Esophagus muscularis mucosa (tissue), 4 donors: ENCODE measurements at regions not wholly inside any gene's neighbourhood (a gene's known extent, or its start where the extent isn't known, plus 50 kb on each side); places are given as distances from the start of the nearest gene placed in this dataset.

Experiments used
- DNase-seq: peaks from one replicate; pipeline ENCODE4 v3.0.0-alpha.2; 2017; ENCODE audit errors: extremely low spot score
- H3K27ac ChIP-seq, 4 donors: fragments of 200-600 bp; sonication (generic); replicated peaks in 1 of 4; 1 replicate in 3 of 4; 2 replicates in 1 of 4; pipeline ENCODE4 v1.5.1; 2016 to 2019; ENCODE audit warnings: mild to moderate bottlenecking in 1 of 4
- H3K27me3 ChIP-seq, 4 donors: fragments of 200-600 bp; sonication (generic); one replicate each; pipeline versions ENCODE4 v1.5.1 to v1.6.0; 2016 to 2019
- H3K36me3 ChIP-seq, 4 donors: fragments of 200-600 bp; sonication (generic); one replicate each; pipeline ENCODE4 v1.5.1; 2016 to 2019
- H3K4me1 ChIP-seq, 4 donors: fragments of 200-600 bp; sonication (generic); one replicate each; pipeline ENCODE4 v1.5.1; 2016 to 2019
- H3K4me3 ChIP-seq, 4 donors: fragments of 200-600 bp; sonication (generic); 1 replicate in 2 of 4; 2 replicates in 2 of 4; pipeline ENCODE4 v1.5.1; 2016 to 2019; ENCODE audit warnings: mild to moderate bottlenecking in 4 of 4, moderate library complexity in 1 of 4
- H3K9me3 ChIP-seq, 4 donors: fragments of 200-600 bp; sonication (generic); 1 replicate in 3 of 4; 2 replicates in 1 of 4; pipeline ENCODE4 v1.5.1; 2016 to 2019
- EP300 ChIP-seq: sonication (generic); formaldehyde crosslinking; IDR thresholded peaks from one replicate; pipeline ENCODE4 v1.6.1; 2017; ENCODE audit warnings: antibody characterized with exemption
- POLR2A ChIP-seq: fragments of 450-650 bp; IDR thresholded peaks from one replicate; pipeline ENCODE4 v1.6.1; 2017; ENCODE audit warnings: antibody characterized with exemption, moderate library complexity, mild to moderate bottlenecking, low read depth
- POLR2AphosphoS5 ChIP-seq, 2 donors: sonication (generic); formaldehyde crosslinking; IDR thresholded peaks; one replicate each; pipeline ENCODE4 v1.6.1; 2017; ENCODE audit warnings: antibody characterized with exemption in 2 of 2
- WGBS: methylation state at CpG from one replicate; pipeline ENCODE4 v1.1.5; 2018; 5-methylcytosine and 5-hydroxymethylcytosine counted together
- intact Hi-C: fragments of 100-400 bp; cut with DNase I; formaldehyde crosslinking; loops from one replicate; pipeline ENCODE4 v1.15.1; 2023
- TF ChIP-seq, protein P1 (sequence below), 3 experiments: fragments of 200-600 bp in 2 of 3; fragments of 450-650 bp in 1 of 3; sonication (generic) in 2 of 3; IDR thresholded peaks; one replicate each; pipeline ENCODE4 v1.5.1; 2017 to 2019; ENCODE audit warnings: antibody characterized with exemption in 3 of 3, mild to moderate bottlenecking in 2 of 3, moderate library complexity in 1 of 3

DNA sequence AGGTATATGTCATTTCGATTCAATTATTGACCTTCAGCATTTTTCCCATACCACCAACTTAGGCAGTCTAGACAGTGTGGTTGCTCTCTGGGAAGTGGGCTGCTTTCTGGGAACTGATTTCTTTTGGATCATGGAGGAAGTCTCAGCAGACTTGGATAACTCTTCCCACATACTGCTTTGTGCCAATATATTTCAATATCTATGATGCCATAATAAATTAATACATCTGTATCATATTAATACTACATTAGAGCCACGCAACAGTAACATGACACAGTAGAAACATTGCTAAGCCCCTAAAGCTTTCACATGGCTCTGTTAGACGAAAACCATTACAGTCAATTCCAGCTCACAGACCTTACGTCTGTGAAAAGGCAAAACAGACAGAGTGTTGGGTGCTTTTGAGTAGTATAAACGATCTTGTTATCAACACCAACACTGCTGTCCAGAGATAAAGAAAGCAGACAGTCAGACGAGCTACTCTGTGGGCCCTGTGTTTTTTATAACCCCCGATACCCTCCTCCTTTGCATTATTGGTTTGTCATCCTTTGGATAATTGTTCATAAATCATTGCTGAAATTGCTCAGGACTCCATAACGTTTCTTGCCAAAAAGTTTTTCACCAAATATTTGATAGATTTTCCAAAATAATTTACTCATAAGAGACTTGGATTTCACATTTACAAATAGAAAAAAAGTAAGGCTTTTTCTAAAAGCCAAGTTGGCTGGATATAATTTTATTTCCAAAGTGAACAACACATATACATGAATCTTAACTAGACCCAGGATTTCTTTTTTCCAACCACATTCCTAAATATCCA, 439.7 kb downstream of the ADAMTS20 start:
- no peak overlapping the region for H3K27ac ChIP-seq
- no peaks in the 10 kb centered on the region for H3K36me3 ChIP-seq
- no peaks in the 10 kb centered on the region for H3K27me3 ChIP-seq
- H3K4me3 ChIP-seq = no peak overlapping the region
- TF ChIP-seq POLR2AphosphoS5 (IDR thresholded peaks at IDR 0.05) (no peak), EP300 (no peak), POLR2A (no peak)
- TF ChIP-seq, protein P1, sequence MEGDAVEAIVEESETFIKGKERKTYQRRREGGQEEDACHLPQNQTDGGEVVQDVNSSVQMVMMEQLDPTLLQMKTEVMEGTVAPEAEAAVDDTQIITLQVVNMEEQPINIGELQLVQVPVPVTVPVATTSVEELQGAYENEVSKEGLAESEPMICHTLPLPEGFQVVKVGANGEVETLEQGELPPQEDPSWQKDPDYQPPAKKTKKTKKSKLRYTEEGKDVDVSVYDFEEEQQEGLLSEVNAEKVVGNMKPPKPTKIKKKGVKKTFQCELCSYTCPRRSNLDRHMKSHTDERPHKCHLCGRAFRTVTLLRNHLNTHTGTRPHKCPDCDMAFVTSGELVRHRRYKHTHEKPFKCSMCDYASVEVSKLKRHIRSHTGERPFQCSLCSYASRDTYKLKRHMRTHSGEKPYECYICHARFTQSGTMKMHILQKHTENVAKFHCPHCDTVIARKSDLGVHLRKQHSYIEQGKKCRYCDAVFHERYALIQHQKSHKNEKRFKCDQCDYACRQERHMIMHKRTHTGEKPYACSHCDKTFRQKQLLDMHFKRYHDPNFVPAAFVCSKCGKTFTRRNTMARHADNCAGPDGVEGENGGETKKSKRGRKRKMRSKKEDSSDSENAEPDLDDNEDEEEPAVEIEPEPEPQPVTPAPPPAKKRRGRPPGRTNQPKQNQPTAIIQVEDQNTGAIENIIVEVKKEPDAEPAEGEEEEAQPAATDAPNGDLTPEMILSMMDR (IDR thresholded peaks at IDR 0.05) = no peak
- WGBS = 64% methylated on average over 8 of the region's 8 CpGs
- no peaks in the 10 kb centered on the region for H3K4me1 ChIP-seq
- H3K9me3 ChIP-seq = no peaks in the 10 kb centered on the region
- intact Hi-C loops = no loop called here
- DNase-seq = no peak

DNA sequence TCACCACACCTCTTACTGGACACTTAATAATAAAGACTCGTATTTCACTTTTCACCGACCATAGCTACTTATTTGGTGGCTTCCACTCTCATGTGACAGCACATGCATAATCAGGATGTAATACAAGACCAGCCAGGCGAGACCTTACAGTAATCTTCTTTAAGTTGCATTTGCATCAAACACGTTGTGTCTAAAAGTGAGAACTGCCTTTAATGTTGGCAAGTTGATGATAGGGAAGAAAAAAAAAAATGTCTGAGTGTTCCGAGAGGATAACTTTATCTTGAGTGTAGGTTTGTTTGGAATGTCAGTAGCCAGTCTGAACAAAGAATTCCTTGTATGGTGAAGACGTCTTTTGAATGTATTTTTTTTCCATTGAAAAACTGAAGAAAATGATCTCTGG, 440.4 kb downstream of the ADAMTS20 start:
- intact Hi-C loops = no loop called here
- 74% methylated on average over 6 of the region's 6 CpGs for WGBS
- H3K4me1 ChIP-seq = no peaks in the 10 kb centered on the region
- no peaks in the 10 kb centered on the region for H3K9me3 ChIP-seq
- H3K27ac ChIP-seq = no peak overlapping the region
- no peak for TF ChIP-seq POLR2AphosphoS5 (IDR thresholded peaks at IDR 0.05)
- no peak for TF ChIP-seq EP300
- no peak for TF ChIP-seq POLR2A
- TF ChIP-seq, protein P1 (IDR thresholded peaks at IDR 0.05) = no peak
- no peak for DNase-seq
- no peak overlapping the region for H3K4me3 ChIP-seq
- no peaks in the 10 kb centered on the region for H3K27me3 ChIP-seq
- no peaks in the 10 kb centered on the region for H3K36me3 ChIP-seq

DNA sequence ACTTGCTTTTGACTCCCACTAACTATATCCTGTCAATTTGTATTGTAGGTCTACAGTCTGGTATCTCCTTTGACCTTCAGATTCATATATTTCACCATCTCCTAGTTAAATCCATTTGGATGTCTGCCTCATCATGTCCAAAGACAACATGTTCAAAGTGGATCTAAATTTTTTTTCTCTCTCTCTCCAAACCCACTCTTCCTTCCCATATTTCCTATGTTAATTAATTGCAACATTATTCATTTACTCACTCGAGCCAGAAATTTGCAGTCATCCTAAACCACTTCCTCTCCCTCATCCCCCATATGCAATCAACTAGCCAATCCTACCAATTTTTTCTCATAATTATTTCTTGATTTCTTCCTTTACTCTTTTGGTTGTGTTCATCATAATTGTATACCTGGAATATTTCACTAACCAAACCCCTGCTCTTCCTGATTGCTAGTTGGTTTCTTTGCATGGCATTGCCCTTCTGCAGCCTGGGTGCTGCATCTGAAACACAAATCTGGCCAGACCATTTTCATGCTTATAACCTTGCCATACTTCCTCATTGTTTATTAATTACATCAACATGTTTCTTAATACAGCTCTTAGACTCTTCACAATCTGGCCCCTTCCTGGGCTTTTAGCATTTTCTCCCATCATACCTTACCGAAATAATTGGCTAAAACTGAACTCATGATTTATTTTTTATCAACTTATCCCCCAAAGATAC, 442.2 kb downstream of the ADAMTS20 start:
- no peak for DNase-seq
- Histone ChIP-seq H3K27ac (no peak overlapping the region), H3K27me3 (no peaks in the 10 kb centered on the region), H3K9me3 (no peaks in the 10 kb centered on the region), H3K36me3 (no peaks in the 10 kb centered on the region), H3K4me1 (no peaks in the 10 kb centered on the region), H3K4me3 (no peak overlapping the region)
- intact Hi-C loops = no loop called here
- TF ChIP-seq EP300 = no peak
- no peak for TF ChIP-seq POLR2AphosphoS5 (IDR thresholded peaks at IDR 0.05)
- TF ChIP-seq, protein P1 (IDR thresholded peaks at IDR 0.05) = no peak
- TF ChIP-seq POLR2A = no peak
- 79% methylated on average over 2 of the region's 2 CpGs for WGBS

DNA sequence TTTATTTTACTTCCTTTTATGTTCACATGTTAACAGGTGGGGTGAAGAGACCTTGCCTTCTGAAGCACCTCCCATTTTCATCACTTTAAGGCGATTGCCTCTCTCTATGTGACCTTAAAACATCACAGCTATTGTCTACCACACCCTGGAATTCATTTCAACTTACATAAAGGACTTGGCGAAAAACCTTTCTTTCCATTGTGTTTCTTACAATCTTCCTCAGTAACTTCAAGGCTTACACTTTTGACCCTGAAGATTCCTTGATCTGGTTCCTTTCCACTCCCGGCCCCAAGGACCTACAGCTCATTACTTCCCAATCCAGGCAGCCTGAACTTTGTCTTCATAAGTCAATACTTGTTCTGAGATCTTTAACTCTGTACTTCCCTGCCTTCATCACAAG, 443.3 kb downstream of the ADAMTS20 start:
- no peaks in the 10 kb centered on the region for H3K36me3 ChIP-seq
- no peak for DNase-seq
- no peaks in the 10 kb centered on the region for H3K4me1 ChIP-seq
- TF ChIP-seq, protein P1 (IDR thresholded peaks at IDR 0.05) = no peak
- TF ChIP-seq EP300 = no peak
- no peak for TF ChIP-seq POLR2AphosphoS5 (IDR thresholded peaks at IDR 0.05)
- TF ChIP-seq POLR2A = no peak
- H3K9me3 ChIP-seq = no peaks in the 10 kb centered on the region
- WGBS = 76% methylated on average over 3 of the region's 3 CpGs
- H3K27ac ChIP-seq = no peak overlapping the region
- no peaks in the 10 kb centered on the region for H3K27me3 ChIP-seq
- no peak overlapping the region for H3K4me3 ChIP-seq
- intact Hi-C loops = no loop called here
